ENCODE measurements at regions not wholly inside any gene's neighbourhood (a gene's known extent, or its start where the extent isn't known, plus 50 kb on each side); places are given as distances from the start of the nearest gene placed in this dataset.

GRCh38 chr13:21967871-21968270 is 297.0 kb downstream of the FGF9 start:
- no peak for DNase-seq

GRCh38 chr13:21970172-21970571 is 299.3 kb downstream of the FGF9 start:
- no peak for DNase-seq

- no peak for DNase-seq
Measured at GRCh38 chr13:21970918-21971317, 300.0 kb downstream of the FGF9 start.

GRCh38 chr13:21971662-21972621 is 301.1 kb downstream of the FGF9 start:
- DNase-seq = no peak

GRCh38 chr13:21973437-21974125 is 302.7 kb downstream of the FGF9 start:
- no peak for DNase-seq

GRCh38 chr13:21974741-21975140 is 303.9 kb downstream of the FGF9 start:
- no peak for DNase-seq

GRCh38 chr13:21976159-21976558 is 305.3 kb downstream of the FGF9 start:
- DNase-seq = no peak

GRCh38 chr13:21979161-21979806 is 308.4 kb downstream of the FGF9 start:
- no peak for DNase-seq

- no peak for DNase-seq
Measured at GRCh38 chr13:21980049-21980448, 309.2 kb downstream of the FGF9 start.

GRCh38 chr13:21984156-21984555 is 313.3 kb downstream of the FGF9 start:
- no peak for DNase-seq

- DNase-seq = no peak
Measured at GRCh38 chr13:21986602-21987001, 315.7 kb downstream of the FGF9 start.

- DNase-seq = peak; percentile 14
Measured at GRCh38 chr13:21987793-21988192, 316.9 kb downstream of the FGF9 start.

- no peak for DNase-seq
Measured at GRCh38 chr13:21988624-21989023, 317.8 kb downstream of the FGF9 start.

- no peak for DNase-seq
Measured at GRCh38 chr13:21996049-21996448, 325.2 kb downstream of the FGF9 start.

- DNase-seq = no peak
Measured at GRCh38 chr13:21997726-21998125, 326.9 kb downstream of the FGF9 start.

GRCh38 chr13:21998279-21998990 is 327.6 kb downstream of the FGF9 start:
- DNase-seq = no peak

- no peak for DNase-seq
Measured at GRCh38 chr13:21999666-22000065, 328.8 kb downstream of the FGF9 start.

GRCh38 chr13:22000191-22000590 is 329.3 kb downstream of the FGF9 start:
- no peak for DNase-seq

GRCh38 chr13:22001336-22001735 is 330.5 kb downstream of the FGF9 start:
- DNase-seq = no peak

- DNase-seq = no peak
Measured at GRCh38 chr13:22002893-22003292, 332.0 kb downstream of the FGF9 start.

GRCh38 chr13:22009500-22009899 is 338.6 kb downstream of the FGF9 start:
- DNase-seq = no peak

GRCh38 chr13:22009937-22010336 is 339.1 kb downstream of the FGF9 start:
- DNase-seq = no peak

GRCh38 chr13:22012686-22013085 is 341.8 kb downstream of the FGF9 start:
- no peak for DNase-seq

All from KG1 (cell line).